GM04503 (cell line): ENCODE measurements at regions not wholly inside any gene's neighbourhood (a gene's known extent, or its start where the extent isn't known, plus 50 kb on each side); places are given as distances from the start of the nearest gene placed in this dataset.

Experiments used
- DNase-seq: peaks from one replicate; pipeline ENCODE4 v3.0.0-alpha.2; 2012; ENCODE audit warnings: low read depth

- no peak for DNase-seq
These were observed 837.3 kb upstream of the SOX9 start for GRCh38 chr17:71283486-71283885.

GRCh38 chr17:71284032-71284755 is 836.6 kb upstream of the SOX9 start:
- no peak for DNase-seq

DNA sequence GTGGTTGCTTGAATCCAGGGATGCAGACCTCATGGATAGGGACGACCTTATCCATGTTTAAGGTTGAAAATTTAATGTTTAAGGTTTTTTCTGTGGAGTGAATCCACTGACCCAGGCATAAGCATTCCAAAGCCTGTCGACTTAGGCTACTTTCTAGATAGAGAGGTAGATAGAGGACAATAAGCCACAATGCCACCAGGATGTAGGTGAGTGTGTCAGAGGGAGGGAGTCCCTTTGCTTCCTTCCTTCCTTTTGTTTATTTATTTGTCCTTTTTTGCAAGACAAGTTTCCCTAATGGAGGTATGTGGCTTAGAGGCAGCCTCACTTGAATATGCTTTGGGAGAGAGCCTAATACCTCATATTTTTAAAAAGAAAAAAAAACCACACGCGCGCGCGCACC is 834.2 kb upstream of the SOX9 start:
- DNase-seq, result no peak

DNA sequence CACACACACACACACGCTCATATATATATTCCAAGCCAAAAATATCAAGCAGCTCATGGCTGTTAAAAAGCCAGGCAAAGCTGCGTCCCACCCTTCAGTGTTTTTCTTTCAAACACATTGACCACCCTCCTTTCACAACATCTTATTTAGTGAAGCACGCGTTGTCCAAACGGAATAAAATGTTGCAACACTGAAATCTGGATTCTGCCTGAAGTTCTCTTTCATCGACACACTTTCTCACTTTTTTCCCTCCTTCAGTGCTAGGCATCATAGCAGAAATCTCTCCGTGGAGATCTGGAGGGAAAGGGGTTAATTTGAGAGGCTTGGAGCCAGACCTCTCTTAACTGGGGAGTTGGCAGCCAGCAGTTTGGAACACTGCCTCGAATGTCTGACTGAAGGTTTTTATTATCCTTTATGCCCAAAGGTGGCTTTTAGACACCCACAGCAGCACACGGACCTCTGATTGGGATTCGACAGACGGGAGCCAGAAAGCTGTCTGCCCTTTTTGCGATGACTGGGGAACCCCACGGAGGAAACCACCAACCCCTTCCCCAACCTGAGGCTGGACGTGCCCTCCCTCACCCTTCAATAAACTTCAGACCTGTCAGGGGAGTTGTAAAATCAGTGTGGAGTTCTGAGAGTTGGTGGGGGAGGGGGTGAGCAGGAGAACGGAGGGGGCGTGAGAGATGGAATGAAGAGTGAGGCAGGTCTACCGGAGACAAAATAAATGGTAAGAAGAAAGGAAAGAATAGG is 833.6 kb upstream of the SOX9 start:
- no peak for DNase-seq

DNA sequence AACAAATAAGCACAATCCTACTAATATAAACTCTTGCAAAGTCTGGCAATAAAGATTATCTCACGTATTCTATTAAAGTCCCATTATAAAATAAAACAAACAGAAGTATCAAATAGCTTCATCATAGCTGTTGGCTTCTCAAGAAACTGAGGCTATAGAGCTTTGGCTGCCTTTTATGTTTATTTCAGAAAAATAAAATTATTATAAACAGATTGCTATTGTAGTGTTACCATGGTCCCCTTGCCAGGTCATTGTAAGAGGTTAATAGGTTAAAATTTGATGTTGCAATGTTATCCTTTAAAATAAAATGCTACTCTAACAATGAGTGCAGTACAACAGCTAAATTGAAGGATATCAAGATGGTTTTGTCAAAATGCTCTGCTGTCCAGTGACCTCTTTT is 828.8 kb upstream of the SOX9 start:
- no peak for DNase-seq

DNA sequence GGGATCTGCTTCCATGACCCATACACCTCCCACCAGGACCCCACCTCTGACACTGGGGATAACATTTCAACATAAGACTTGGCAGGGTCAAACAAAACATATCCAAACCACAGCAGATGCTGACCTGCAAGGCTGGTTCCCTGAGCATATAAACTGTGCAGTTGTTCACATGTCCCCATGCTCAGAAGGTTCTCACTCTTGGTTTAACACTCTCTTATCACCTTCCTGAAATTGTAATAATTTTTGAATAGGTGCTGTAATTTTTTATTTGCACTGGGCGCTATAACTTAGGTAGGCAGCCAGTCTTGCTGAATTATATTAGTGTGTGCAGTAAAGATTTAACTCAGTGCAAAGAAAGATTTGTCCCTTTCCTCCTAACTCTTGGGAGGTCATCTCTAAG is 824.8 kb upstream of the SOX9 start:
- DNase-seq, result no peak

GRCh38 chr17:71301063-71301462 is 819.8 kb upstream of the SOX9 start:
- DNase-seq, result no peak

DNA sequence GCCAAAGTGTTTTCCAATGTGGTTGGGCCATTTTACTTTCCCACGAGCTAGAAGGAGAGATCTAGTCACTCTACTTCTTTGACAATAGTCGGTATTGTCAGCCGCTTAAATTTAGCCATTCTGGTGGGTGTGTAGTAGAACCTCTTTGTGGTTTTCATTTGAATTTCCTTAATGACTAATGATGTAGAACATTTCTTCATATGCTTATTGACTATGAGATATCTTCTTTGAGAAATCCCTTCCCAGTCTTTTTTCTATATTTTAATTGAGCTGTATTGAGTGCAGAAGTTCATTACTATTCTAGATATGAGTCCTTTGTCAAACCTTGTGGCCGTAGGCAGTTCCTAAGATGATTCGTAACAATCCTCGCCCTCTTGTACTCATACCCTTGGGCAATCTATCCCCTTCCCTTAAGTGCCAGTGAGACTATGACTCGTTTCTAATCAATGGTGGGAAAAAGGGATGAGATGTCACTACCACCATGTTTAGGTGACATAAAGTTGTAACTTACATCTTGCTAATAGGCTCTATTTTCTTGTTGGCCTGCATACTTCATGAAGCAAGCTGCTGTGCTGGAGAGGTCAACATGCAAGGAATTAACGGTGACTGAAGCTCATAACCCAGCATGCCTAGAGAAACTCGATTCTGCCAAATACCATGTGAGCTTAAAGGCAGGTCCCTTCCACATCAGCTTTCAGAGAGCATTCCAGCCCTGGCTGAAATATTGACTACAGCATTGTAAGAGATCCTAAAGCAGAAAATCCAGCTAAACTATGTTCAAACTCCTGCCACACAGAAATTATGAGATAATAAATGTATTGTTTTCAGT is 817.9 kb upstream of the SOX9 start:
- DNase-seq, result no peak

- no peak for DNase-seq
These were observed 816.2 kb upstream of the SOX9 start for GRCh38 chr17:71304498-71305158.

DNA sequence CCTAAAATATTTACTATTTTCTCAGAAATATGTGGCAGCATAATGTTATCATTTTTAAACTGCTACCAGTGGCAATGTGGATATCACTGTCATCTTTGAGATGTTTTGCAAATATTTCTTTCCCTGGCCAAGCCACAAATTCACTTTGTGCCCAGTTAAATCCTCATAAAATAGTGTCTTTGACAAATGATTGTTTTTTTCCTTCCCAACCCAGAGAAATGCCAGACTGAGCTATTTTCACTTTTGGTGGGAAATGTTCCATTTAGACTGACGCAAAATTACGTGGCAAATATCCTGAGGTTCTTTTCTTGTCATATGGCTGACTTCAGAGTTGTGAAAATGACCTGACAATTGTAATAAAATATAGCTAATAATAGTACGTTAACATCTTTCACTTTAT is 807.0 kb upstream of the SOX9 start:
- DNase-seq, result no peak

GRCh38 chr17:71315568-71315967 is 805.3 kb upstream of the SOX9 start:
- DNase-seq, result no peak

DNA sequence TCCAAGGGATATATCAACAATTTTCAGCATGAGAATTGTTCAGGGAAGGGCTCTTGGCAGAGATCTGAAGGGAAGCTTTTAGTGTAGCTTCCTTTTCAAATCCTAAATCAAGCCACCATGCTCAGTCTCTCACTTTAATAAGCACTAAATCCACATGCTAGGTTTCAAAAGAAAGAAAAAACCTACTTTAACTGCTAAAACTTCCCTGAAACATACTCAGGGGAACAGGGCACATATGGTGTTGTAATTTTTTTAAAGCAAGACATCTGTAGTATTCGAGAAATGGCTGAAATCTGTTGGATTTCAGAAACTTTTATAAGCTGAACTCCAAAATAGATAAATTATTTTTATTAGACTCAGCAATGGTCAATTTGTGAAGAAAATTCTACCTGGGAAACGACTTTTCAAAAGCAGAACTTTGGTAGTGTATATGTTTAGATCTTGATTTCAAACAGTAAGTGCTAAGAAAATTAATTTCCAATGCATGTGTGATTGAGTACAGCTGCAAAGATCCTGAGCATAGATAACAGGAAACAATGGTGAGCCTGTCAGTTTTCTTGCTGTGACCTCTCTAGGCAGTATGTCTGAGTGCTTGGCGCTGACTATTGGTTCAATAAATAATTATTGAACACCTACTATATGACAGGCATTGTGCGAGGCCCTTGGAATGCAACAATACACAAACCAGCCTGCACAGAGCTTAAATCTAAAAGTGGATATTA is 804.5 kb upstream of the SOX9 start:
- no peak for DNase-seq

DNA sequence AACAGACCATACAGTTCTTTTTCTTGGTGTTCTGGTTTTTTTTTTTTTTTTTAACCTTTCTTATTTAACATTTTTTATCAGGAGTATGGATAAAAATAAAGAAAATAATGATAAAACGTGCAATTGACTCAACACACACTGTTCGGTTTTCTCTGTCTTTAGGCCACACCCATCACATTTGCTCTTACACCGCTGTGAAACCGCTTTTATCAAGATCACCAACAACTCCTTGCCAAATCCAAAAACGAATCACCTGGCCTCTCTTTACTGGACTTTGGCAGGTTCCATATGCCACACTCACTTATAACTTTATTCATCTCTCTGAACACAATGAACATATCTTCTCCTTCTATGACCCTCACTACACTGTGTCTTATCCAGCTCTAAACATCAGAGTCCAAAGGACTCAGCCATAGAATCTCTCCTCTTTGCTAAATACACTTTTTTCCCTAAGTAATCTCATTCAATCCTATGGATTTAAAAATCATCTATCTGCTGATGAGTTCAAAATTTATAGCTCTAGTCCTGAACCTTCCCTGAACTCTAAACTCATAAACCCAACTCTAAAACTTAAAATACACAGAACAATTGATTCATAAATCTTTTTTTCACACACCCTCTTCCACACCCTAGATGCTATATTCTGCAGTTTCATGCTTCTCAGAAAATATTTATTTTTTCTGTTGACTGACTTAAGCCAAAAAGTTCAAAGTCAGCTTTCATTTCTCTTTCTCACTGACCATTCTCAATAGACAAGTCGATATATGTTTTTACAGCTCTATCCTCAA is 800.6 kb upstream of the SOX9 start:
- no peak for DNase-seq

- no peak for DNase-seq
These were observed 795.7 kb upstream of the SOX9 start for GRCh38 chr17:71325117-71325516.

GRCh38 chr17:71325886-71326285 is 794.9 kb upstream of the SOX9 start:
- DNase-seq, result no peak

DNA sequence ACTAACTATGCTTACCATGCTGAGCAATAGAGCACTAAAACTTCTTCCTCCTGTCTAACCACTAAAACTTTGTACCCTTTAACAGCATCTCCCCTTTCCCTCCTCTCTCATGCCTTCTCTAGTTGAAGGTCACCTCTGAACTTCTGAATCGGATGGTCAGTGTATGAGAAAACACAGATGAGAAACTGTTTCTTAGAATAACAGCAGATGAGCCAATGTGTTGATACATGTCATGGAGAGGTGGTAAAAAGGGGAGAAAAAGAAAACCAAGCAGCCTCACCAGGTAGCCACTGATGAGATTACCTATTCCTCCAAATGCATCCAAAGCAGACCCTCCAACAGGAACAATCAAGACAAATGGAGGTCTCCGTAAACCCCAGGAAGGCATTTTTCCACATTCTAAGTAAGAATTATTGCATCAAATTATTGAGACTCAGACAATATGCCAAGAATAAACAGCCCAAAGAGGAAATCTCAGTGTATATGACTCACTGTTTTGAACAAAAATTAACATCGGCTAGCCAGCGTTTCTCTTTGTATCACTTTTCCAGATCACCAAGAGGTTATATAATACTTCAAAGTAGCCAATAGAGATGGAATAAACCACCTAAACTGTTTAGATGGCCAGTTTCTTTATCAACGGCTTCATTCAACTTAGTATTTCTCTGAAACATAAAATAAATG is 793.3 kb upstream of the SOX9 start:
- peak; percentile 25 for DNase-seq

DNA sequence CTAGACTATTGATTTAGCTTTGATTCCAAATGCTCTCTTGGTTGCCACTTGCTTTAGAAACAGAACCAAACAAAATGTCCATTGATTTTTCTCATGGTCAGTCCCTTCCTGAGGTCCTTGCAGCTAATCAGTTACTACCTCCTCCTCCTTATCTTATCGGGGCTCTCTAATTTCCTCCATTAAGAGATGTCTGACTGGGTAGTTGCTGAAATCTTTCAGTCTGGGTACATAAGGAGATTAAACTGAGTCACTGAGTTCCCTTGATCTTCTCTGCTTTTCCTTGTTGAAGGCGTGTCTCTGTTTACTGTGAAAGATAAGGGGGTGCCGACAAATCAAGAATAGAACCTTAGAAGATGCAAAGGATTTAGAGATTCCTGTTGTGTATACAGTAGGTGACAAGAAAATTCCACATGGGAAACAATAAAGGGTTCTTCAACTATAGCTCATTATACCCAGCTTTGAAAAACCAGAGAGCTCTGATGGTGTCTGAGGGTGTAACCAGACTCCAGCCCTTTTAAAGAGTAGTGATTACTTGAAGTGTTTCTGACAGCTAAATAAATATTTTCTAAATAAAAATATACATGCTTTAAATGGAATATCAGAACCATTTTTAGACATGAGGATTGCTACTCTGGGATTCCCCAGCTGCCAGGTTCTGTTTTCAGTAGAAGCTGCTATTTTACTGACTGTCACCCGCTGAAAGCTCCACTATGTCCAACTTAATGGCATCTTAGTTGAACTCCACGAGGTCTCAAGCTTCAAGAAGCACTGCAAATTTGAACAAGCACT is 791.3 kb upstream of the SOX9 start:
- no peak for DNase-seq

DNA sequence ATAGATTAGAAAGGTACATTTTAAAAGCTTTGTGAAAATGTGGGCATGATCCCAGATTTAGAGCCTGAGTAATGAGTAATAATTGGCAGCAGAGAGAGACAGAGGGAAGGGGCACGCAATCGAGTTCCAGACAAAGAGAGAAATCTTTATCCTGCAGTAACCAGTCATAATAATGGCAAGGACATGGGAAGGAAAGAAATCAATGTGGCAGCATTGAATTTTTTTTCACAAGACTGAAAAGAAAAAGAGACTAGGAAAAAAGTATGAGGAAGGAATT is 790.8 kb upstream of the SOX9 start:
- DNase-seq, result no peak

GRCh38 chr17:71331754-71332325 is 789.0 kb upstream of the SOX9 start:
- no peak for DNase-seq
